Tibial nerve (tissue), 4 donors: ENCODE measurements at regions not wholly inside any gene's neighbourhood (a gene's known extent, or its start where the extent isn't known, plus 50 kb on each side); places are given as distances from the start of the nearest gene placed in this dataset.

Source experiments
- EP300 ChIP-seq, 2 donors: sonication (generic); formaldehyde crosslinking; IDR thresholded peaks; one replicate each; pipeline ENCODE4 v1.6.1; 2017; ENCODE audit warnings: antibody characterized with exemption in 2 of 2, mild to moderate bottlenecking in 1 of 2
- POLR2A ChIP-seq, 2 donors: fragments of 450-650 bp; IDR thresholded peaks; one replicate each; pipeline ENCODE4 v1.6.1; 2017; ENCODE audit warnings: antibody characterized with exemption in 2 of 2, mild to moderate bottlenecking in 2 of 2, moderate library complexity in 2 of 2
- TF ChIP-seq, protein P1 (sequence below), 5 experiments: fragments of 200-600 bp in 3 of 5; fragments of 450-650 bp in 2 of 5; sonication (generic) in 3 of 5; IDR thresholded peaks; one replicate each; pipeline ENCODE4 v1.5.1; 2016 to 2019; ENCODE audit warnings: antibody characterized with exemption in 5 of 5, mild to moderate bottlenecking in 3 of 5, moderate library complexity in 2 of 5

GRCh38 chr15:62545467-62546227 lies 380.6 kb upstream of the C2CD4B start:
- TF ChIP-seq POLR2A (IDR thresholded peaks at IDR 0.05) (no peak), EP300 (IDR thresholded peaks at IDR 0.05) (peak in 1 of 2 donors; percentile 77)
- TF ChIP-seq, protein P1, sequence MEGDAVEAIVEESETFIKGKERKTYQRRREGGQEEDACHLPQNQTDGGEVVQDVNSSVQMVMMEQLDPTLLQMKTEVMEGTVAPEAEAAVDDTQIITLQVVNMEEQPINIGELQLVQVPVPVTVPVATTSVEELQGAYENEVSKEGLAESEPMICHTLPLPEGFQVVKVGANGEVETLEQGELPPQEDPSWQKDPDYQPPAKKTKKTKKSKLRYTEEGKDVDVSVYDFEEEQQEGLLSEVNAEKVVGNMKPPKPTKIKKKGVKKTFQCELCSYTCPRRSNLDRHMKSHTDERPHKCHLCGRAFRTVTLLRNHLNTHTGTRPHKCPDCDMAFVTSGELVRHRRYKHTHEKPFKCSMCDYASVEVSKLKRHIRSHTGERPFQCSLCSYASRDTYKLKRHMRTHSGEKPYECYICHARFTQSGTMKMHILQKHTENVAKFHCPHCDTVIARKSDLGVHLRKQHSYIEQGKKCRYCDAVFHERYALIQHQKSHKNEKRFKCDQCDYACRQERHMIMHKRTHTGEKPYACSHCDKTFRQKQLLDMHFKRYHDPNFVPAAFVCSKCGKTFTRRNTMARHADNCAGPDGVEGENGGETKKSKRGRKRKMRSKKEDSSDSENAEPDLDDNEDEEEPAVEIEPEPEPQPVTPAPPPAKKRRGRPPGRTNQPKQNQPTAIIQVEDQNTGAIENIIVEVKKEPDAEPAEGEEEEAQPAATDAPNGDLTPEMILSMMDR (IDR thresholded peaks at IDR 0.05) = no peak
